ENCODE measurements at regions not wholly inside any gene's neighbourhood (a gene's known extent, or its start where the extent isn't known, plus 50 kb on each side); places are given as distances from the start of the nearest gene placed in this dataset.

- Histone ChIP-seq H3K9me3 (no peaks in the 10 kb centered on the region), H3K4me1 (ENCODE audit: control insufficient read depth in 1 of 2, insufficient read depth in 1 of 2, low read depth in 1 of 2, low read length in 1 of 2) (no peaks in the 10 kb centered on the region), H3K27me3 (no peaks in the 10 kb centered on the region), H3K36me3 (no peaks in the 10 kb centered on the region), H3K27ac (no peak overlapping the region), H3K4me3 (ENCODE audit: low read depth in 1 of 2, low read length in 1 of 2) (no peak overlapping the region)
- TF ChIP-seq, protein P1, sequence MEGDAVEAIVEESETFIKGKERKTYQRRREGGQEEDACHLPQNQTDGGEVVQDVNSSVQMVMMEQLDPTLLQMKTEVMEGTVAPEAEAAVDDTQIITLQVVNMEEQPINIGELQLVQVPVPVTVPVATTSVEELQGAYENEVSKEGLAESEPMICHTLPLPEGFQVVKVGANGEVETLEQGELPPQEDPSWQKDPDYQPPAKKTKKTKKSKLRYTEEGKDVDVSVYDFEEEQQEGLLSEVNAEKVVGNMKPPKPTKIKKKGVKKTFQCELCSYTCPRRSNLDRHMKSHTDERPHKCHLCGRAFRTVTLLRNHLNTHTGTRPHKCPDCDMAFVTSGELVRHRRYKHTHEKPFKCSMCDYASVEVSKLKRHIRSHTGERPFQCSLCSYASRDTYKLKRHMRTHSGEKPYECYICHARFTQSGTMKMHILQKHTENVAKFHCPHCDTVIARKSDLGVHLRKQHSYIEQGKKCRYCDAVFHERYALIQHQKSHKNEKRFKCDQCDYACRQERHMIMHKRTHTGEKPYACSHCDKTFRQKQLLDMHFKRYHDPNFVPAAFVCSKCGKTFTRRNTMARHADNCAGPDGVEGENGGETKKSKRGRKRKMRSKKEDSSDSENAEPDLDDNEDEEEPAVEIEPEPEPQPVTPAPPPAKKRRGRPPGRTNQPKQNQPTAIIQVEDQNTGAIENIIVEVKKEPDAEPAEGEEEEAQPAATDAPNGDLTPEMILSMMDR (IDR thresholded peaks at IDR 0.05): no peak
These were observed 584.0 kb upstream of the TENM3 start for GRCh38 chr4:181659202-181659601.

- Histone ChIP-seq H3K36me3 (no peaks in the 10 kb centered on the region), H3K27me3 (no peaks in the 10 kb centered on the region), H3K9me3 (no peaks in the 10 kb centered on the region), H3K4me3 (ENCODE audit: low read depth in 1 of 2, low read length in 1 of 2) (no peak overlapping the region), H3K4me1 (ENCODE audit: control insufficient read depth in 1 of 2, insufficient read depth in 1 of 2, low read depth in 1 of 2, low read length in 1 of 2) (no peaks in the 10 kb centered on the region), H3K27ac (no peak overlapping the region)
- TF ChIP-seq, protein P1 (IDR thresholded peaks at IDR 0.05): no peak
These were observed 583.3 kb upstream of the TENM3 start for GRCh38 chr4:181659876-181660275.

GRCh38 chr4:181661090-181661489 is 582.1 kb upstream of the TENM3 start:
- Histone ChIP-seq H3K36me3 (no peaks in the 10 kb centered on the region), H3K4me3 (ENCODE audit: low read depth in 1 of 2, low read length in 1 of 2) (no peak overlapping the region), H3K9me3 (no peaks in the 10 kb centered on the region), H3K27ac (no peak overlapping the region), H3K4me1 (ENCODE audit: control insufficient read depth in 1 of 2, insufficient read depth in 1 of 2, low read depth in 1 of 2, low read length in 1 of 2) (no peaks in the 10 kb centered on the region), H3K27me3 (no peaks in the 10 kb centered on the region)
- TF ChIP-seq, protein P1 (IDR thresholded peaks at IDR 0.05): no peak

DNA sequence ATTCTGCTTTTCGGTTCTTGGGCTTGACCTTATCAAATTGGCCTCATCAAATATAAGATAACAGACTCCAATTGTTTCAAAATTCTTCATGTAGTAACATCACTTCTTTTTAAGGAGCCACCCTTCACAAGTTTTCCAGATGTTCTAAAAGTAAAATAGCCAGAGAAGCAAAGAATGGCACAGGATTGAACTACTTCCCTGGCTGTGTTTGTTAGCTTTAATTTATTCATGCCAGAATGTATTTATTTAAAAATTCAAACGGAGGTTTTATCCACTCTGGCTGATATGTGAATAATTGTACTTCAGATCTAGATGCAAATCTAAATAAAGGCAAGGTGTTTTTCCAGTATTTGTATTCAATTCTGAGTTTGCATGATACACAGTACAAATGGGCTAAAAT is 581.3 kb upstream of the TENM3 start:
- Histone ChIP-seq H3K27me3 (no peaks in the 10 kb centered on the region), H3K27ac (no peak overlapping the region), H3K36me3 (no peaks in the 10 kb centered on the region), H3K4me3 (ENCODE audit: low read depth in 1 of 2, low read length in 1 of 2) (no peak overlapping the region), H3K4me1 (ENCODE audit: control insufficient read depth in 1 of 2, insufficient read depth in 1 of 2, low read depth in 1 of 2, low read length in 1 of 2) (no peaks in the 10 kb centered on the region), H3K9me3 (no peaks in the 10 kb centered on the region)
- TF ChIP-seq, protein P1 (IDR thresholded peaks at IDR 0.05): no peak

- Histone ChIP-seq H3K9me3 (no peaks in the 10 kb centered on the region), H3K27ac (no peak overlapping the region), H3K36me3 (no peaks in the 10 kb centered on the region), H3K4me3 (ENCODE audit: low read depth in 1 of 2, low read length in 1 of 2) (no peak overlapping the region), H3K4me1 (ENCODE audit: control insufficient read depth in 1 of 2, insufficient read depth in 1 of 2, low read depth in 1 of 2, low read length in 1 of 2) (no peaks in the 10 kb centered on the region), H3K27me3 (no peaks in the 10 kb centered on the region)
- TF ChIP-seq, protein P1 (IDR thresholded peaks at IDR 0.05): no peak
These were observed 580.8 kb upstream of the TENM3 start for GRCh38 chr4:181662383-181662782.

- H3K4me1 ChIP-seq (ENCODE audit: control insufficient read depth in 1 of 2, insufficient read depth in 1 of 2, low read depth in 1 of 2, low read length in 1 of 2): no peaks in the 10 kb centered on the region
- TF ChIP-seq, protein P1 (IDR thresholded peaks at IDR 0.05): no peak
- no peak overlapping the region for H3K4me3 ChIP-seq (ENCODE audit: low read depth in 1 of 2, low read length in 1 of 2)
- no peak overlapping the region for H3K27ac ChIP-seq
- no peaks in the 10 kb centered on the region for H3K36me3 ChIP-seq
- no peaks in the 10 kb centered on the region for H3K27me3 ChIP-seq
- no peaks in the 10 kb centered on the region for H3K9me3 ChIP-seq
These were observed 572.7 kb upstream of the TENM3 start for GRCh38 chr4:181670506-181670905.
